Inflammatory macrophage (primary cell): ENCODE measurements at regions not wholly inside any gene's neighbourhood (a gene's known extent, or its start where the extent isn't known, plus 50 kb on each side); places are given as distances from the start of the nearest gene placed in this dataset.

ENCODE experiments used
- DNase-seq, 2 donors: peaks; one replicate each; pipeline ENCODE4 v3.0.0-alpha.2; 2020 to 2022

DNA sequence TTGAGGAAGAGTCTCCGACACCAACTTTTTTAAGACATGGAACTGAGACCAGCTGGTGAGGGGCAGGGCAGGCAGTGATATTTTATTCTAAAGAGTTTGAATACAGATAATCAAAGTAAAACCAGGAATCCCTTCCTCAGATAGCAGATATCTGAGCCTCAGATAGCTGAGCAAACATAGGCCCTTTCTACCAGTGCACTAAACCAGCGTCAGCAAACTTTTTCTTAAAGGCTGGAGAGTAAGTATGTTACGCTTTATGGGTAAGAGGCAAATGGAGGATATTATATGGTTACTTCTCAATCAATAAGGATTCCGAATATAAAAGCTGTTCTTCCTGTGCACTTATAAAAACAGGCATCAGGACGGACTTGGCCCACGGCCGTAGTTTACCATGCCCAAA is 73.9 kb downstream of the WNT5A start:
- DNase-seq: no peak

DNA sequence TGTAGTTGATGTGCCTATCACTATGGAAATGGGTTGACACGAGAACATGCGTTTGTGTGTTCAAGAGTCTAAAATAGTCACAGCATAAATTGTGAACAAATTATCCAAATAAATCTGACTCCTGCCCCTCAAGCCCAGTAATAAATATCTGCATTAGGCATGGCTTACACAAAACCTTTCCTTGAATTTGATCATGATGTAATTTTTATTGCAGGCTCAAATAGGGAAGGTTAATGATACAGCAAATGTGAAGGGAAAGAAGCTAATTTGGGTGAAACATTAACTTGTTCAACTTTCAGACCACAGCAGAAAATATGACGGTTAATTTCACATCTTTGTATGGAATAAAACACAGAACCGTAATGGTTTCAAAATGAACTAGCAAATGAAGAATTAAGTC is 74.6 kb downstream of the WNT5A start:
- DNase-seq: no peak

DNA sequence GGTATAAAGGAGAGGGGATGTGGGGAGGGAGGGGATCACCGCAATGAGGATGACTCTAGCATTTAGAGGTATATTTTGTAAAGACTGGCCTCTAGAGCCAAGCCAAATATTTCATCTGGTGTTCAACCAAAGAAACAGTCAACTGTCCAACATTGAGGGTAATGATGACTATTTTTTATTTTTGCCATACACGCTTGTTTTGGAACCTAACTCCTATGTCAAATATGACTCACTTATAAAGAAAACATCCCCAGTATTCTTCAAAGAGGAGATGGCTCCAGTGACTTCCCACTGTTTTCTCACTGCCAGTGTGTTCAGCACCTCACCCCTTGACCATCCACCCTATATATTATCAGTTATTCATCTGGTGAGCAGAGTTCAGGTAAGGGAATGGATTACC is 77.3 kb downstream of the WNT5A start:
- no peak for DNase-seq

DNA sequence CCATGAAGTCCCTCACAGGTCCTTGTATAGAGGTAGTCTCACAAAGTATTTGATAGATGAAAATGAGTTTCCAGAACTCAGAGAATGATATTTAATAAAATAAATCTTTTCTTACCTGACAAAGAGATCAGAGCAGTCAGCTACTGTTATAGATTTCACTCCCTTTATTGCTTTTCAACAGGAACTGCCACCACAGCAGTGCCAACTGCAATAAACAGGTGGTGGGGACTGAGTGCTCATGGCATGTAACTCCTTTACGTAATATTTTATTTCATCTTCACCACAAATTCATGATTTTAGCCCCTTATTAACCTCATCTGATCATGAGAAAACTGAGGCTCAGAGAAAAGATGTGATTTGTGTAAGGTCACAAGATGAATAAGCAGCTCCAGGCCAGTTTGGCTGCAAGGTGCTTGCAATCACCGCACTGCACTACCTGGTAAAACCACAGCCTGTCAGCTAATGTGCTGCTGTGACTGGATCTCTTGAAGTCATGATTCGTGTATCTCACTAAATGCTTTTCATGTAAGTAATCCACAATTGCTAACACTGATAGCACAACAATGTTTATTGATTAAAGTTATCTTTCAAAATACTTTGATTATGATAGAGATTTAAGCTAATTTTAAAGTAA is 78.8 kb downstream of the WNT5A start:
- no peak for DNase-seq

DNA sequence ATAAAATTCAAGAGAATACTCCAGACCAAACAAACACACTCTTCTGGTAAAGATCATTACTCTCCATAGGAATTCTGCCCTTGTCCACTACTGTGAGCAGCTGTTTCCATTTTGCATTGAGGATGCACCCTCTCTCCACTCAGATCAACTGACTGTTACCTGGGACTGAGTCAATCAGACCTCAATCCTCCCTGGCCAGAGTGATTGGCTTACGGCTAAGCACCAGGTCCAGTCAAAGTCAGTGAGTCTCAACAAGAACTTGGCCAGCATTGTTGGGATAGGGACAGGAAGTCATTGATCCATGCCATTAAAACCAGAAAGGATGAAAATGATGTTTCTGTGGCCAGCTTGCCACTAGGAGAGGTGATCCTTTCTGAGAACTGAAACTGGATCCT is 79.7 kb downstream of the WNT5A start:
- no peak for DNase-seq

DNA sequence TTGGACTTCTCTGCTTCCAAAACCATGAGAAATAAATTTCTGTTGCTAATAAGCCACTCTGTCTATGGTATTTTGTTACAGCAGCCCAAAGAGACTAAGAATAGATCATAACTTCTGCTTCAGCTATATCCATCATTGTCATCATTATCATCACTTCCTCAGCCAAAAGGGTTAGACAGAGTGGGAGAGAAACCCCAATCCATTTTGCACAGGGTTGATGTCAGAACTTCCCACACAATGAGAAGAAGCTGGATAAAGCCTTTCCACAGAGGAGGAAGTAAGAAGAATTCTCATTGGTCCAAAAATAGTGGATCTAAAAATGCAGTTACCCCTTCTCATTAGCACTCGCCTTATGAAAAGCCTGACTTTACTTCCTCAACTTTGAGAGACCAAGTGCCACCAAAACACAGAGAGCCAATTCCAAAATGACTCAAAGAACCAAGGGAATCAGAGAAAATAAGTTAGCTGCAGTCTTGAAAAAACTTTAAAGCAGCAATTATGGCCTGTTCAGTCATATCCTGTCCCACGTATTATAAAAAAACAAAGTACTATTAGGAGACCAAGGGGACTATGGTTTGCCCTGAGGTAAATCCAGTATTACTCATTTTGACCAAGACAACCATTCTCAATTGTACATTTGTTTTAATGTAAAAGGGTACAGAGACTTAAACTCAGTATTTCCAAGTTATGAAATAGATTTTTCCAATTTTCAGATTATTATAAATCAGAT is 80.2 kb downstream of the WNT5A start:
- DNase-seq: peak in 1 of 2 donors; percentile 1

DNA sequence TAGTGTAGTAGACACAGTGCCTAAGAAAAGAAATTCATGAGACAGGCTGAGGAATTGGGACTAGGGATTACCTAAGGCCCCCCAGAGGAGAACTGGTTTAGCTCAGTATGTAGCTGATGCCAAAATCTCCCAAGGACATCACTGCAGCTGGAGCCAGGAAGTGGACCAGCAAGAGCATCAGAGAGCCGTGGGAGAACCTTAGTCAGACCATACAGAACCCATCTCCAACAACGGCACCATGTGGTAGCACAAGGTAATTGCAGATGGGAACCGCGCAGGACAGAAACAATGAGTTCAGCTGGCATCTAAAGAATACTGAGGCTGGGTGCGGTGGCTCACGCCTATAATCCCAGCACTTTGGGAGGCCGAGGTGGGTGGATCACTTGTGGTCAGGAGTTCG is 81.7 kb downstream of the WNT5A start:
- DNase-seq: peak in 1 of 2 donors; percentile 1

DNA sequence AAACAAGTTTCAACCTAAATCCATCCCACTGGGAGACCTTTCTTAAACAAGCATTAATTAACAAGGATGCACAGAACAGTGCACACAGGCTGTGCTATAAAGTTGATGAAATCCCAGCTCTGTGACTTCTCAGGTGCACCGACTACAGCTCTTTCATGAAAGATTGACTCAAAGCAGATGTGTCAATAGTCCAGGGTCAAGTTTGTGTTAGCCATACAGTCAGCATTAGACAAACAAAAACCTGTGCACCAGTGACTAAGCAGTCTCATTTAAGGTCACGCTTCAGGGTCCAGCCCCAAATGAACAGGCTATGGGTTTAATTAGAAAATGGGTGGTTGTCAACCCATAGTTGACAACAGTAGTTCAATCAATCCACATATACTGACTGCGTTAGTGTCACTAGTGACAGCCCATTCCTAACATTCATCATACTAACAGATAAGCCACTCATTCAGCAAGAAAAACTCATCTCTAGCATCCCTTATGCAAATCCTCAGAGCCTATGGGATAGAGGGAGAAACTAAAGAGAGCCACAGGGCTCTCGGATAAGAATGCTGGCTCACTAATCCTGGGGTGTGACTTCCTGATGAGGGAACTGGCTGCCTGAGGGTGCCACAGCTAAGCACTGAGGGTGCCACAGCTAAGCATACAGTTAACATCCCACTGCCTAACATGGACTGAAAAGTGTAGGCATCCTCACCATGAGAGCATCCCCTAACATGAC is 84.1 kb downstream of the WNT5A start:
- no peak for DNase-seq

DNA sequence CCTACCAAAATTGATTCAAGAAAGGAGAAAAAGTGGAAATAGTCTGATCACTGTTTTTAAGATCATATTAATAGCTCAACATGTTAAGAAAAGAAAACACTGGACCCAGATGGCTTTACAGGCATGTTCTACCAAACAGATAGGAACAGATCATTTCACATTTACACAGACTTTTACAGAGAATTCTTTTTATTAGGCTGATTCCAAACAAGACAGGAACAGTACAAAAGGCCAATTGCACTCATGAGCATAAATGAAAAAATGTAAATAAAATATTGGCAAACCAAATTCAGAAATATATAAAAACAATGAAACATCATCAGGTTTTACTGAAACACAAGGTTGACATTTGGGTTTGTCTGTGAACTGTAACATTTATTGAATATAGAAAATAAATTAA is 106.5 kb downstream of the WNT5A start:
- DNase-seq: no peak

DNA sequence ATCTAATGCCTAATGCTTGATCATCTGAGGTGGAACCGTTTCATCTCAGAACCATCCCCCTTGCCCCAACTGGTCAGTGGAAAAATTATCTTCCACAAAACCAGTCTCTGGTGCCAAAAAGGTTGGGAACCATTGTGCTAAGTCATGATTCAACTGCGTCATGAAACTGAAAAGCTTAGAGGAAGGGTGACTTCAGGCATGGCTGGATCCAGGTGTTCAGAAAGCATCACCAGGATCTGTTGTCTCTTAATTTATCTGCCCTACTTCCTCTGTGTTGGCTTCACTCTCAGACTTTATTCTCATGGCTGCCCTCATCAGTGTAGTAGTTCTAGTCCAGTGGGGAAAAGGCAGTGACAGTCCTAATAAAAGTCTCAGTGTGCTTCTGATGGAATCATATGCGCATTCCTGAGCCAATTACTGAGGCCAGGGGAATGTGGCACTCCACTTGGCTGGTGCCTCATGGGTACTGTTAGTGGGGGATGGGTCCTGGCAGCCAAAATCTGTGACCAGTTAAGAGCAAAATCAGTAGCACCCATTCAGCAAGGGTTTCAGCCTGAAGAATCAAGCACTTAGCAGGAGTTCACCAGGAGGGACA is 110.3 kb downstream of the WNT5A start:
- DNase-seq: no peak

DNA sequence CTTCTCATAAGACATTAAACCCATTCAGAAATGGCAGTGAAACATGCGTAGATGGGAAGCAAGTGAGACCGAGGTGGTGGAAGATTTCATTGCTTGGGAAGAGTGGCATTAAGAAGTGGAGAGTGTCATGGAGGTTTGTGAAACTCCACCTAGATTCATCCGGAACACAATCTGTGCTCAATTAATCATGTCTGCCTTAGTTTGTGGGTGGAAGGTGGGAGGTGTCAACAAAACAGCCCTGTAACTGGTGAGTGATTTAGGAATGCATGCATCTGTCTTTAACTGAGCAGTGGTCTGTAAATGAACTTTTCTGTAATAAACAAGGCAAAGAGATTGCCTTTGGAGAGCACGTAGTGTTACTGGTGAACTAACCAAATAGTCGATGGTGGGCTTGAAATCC is 113.7 kb downstream of the WNT5A start:
- no peak for DNase-seq

DNA sequence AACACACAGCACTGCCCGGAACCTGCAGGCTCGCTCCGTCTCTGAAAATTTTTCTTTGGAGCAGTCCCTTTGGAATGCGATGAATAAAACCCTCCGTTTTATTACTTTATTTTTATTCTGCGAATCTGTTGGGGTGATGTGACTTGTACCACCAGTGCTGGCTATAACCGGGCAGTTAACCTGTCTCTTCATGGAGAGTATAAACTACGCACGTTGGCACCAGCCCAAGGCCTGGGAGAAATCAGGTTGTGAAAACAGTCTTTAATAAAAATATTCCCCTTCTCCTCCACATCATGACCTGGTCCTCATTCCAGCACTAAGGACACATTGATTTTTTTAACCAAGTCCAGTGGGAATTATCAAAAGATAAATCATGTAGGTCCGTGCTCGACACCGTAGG is 116.8 kb downstream of the WNT5A start:
- DNase-seq: no peak

DNA sequence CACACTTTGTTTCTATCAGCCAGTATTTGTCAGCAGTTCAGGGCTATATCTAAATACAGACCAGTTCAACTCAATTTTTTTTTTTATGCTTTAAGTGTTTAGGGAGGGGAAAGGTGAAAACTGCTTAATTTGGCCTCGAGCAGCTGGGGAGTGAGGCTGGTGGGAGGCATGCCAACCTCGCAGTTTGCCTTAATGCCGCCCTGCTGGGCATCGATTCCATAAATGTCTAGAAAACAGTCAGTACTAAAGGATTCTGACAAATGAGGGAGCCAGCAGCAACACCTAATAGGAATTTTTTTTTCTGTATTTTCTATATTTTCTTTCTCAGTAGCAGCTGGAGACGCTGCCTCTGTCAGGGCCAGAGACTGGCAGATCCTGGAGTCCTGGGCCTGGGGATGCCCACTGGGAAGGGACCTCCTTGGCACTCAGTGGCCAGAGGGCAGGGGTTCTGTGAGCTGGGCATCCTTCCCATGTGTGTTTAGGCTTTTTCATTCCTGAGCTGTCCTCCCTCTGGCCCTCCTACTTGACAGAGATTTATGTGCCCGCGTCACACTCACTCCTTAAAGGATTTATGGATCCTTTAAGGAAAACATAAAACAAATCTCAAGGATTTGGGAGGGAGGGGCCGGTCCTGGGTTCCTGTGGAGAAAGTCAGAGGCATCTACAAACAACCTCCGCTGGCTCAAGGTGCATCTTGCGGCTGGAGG is 117.8 kb downstream of the WNT5A start:
- no peak for DNase-seq

DNA sequence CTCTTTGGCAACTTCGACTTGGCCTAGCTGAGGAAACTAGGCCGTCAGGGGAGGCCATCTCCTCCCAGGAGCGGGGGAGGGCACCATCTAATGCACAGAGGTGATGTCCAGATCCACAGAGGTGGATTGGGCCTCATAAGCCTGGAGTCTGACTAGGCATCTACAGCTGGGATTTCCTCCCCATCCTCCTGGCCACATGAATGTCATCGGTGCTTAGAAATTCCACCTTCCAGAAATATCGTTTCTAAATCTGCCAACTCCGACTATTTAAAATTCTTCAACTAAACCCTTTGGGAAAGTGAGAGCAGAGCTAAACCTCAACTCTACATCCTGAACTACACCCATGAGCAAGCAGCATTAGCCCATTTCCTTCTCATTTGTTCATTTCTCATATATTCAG is 118.7 kb downstream of the WNT5A start:
- no peak for DNase-seq

DNA sequence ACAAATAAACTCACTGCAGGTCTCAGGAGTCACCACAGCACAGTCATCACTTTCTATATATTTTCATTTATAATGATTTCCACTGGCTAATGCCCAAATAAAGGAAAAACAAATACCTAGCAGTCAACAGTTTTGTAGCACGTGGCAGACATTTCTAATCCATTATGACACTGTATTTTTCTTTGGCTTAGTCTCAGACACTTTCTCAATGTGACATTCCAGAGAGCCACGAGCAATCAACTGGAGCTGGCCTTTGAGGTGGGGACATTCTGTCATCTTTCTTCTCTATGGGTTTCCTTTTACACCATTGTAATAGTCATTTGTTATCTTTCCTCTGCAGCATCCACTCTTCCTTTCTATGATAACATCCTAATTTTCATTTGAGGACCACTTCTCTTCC is 119.7 kb downstream of the WNT5A start:
- DNase-seq: no peak

DNA sequence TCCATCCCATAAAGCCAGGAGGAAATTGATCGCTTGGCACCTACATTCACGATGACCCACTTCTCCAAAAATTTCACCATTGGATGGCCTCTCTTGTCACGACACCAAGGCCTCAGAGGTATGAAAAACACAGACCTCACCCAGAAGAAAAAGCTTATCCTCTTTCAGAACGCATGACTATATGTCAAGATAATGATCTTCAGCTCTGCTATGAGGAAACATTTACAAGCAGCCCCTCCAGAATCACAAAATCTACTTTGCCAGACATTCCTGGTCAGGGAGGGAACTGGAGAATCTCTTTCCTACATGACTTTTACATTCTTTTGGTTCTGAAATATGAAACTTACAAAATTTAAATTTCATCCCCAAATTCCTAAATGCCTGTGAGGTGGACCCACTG is 122.7 kb downstream of the WNT5A start:
- no peak for DNase-seq

DNA sequence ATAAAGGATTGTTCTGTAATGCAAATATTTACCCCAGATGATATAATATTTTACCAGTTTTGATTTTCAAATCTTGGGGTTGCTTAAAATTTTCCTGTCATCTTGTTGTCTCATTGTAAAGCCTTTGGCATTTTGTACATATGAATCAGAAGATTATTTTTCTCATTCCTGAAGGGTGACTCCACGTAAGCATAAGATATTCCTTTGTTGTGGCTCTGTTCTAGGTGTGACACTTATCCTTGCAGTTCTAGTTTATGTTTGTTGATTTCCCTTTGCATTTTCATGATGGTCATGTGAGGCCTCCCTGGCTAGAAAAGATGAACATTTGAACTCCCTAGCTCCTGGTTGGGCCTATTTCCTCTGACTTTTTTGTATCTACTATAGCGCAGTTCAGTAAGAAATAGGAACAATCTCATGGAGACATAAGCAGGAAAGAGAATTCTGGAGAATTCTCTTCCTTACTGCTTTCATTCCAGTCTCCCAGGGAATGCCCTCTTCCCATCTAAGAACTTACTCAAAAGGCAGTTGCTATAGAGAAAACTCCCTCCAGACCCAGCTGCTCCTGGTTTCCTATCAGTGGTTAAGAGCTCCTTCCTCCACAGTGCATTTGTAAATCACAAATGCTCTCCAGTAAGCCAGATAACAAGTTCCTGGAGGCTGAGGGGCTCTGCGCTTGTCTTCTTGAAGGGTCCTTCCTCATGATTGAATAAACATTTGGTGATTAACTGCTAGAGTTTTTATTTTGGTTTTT is 124.7 kb downstream of the WNT5A start:
- no peak for DNase-seq

DNA sequence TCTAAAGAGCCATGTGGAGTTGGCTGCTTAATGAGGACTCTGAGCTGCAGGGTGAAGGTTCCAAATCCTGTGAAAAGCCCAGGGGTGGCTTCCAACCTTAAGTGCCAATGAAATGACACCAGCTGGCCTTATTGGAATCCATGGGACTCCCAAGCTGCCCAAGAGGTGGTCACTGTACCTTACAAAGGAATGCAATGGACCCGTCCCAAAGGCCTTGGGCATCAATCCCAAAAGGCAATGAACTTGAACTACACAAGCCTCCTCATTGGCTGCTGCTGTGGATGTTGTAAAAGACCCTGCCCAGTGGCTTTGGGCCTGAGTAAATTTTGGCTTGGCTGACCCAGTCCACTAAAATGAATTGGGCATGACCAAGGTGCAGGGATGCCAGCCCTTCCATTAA is 129.3 kb downstream of the WNT5A start:
- DNase-seq: no peak

DNA sequence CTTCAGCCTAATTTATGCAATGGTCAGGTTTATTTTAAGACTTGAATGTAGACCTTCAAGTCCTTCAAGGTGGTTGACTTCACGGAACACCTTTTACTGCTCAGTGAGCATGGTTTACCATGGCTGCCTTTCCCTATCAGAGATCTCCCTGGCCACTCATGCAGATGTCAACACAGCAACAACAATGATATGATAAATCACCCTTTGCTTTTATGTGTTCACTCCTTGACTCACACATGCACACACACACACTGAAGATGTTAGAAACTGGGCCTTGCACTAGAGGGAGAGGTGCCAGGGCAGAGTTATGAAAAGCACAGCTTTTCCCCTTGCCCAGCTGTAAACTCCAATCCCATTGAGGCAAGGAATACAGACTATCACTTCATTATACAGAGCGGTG is 134.4 kb downstream of the WNT5A start:
- DNase-seq: no peak

DNA sequence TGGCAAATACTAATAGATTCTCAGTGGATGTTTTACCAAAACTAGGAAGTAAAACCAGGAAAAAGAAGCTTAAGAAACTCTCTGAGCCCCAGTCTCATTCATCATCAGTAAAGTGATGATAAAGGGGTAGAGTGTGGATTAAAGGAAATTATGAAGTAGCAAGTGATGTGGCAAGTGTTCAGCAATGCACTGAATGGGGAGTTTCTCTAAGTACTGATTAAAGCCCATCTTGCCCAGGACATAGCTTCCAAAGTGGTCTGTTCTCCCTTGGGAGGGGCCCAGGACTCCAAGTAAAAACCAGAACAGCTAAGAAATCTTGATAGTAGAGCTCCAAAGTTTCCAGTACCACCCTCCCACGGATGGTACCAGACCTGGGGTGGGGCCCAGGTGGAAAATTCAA is 137.3 kb downstream of the WNT5A start:
- DNase-seq: no peak

DNA sequence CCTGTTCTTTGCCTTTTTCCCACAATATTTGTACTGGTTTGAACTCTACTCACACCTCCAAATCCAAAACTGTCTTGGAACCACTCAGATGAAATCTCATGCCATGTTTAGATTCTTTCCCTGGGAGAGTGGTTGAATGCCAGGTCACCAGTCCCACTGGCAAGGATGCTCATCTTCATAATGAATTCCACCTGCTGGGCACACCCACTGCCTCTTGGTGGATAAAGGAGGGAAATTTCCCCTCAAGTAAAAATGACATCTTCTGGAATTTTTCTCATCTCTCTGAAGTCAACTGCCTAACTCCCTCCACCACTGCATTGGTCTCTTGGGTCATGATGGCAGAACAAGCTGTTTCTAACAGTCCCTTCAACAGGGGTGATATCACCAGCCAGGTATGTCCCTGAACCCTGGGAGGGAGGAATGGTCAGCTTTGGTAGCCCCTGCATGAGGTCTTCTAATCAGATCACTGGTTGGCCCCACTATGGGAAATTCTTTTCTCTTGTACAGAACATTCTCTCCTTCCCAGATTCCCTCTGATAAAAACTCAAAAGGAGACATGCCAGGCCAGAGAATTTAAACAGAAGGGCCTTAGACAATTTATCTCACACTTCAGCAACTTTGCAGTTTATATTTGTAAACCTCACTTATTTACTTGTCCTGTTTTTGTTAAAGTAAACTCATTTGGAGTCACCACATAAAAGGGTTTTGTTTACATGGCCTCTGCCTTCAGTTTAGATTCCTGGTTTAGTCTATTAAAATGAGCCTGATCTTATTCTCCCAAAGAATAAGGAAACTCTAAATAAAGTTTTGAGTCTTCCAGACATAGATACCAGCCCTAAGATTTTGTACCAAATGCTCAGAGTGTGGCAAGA is 143.4 kb downstream of the WNT5A start:
- DNase-seq: no peak
